Peyer's patch (tissue), 4 donors: ENCODE measurements at regions not wholly inside any gene's neighbourhood (a gene's known extent, or its start where the extent isn't known, plus 50 kb on each side); places are given as distances from the start of the nearest gene placed in this dataset.

Source experiments
- DNase-seq, 3 donors: peaks; one replicate each; pipeline ENCODE4 v3.0.0-alpha.2; 2017 to 2019
- H3K27ac ChIP-seq, 4 donors: fragments of 200-600 bp; sonication (generic); one replicate each; pipeline ENCODE4 v1.5.1; 2016 to 2019
- H3K27me3 ChIP-seq, 2 donors: fragments of 200-600 bp; sonication (generic); one replicate each; pipeline ENCODE4 v1.5.1; 2019
- H3K36me3 ChIP-seq, 3 donors: fragments of 200-600 bp; sonication (generic); one replicate each; pipeline ENCODE4 v1.5.1; 2016 to 2019
- H3K4me1 ChIP-seq, 4 donors: fragments of 200-600 bp; sonication (generic); one replicate each; pipeline ENCODE4 v1.5.1; 2016 to 2019
- H3K4me3 ChIP-seq, 4 donors: fragments of 200-600 bp; sonication (generic); 1 replicate in 3 of 4; 2 replicates in 1 of 4; pipeline ENCODE4 v1.5.1; 2016 to 2019; ENCODE audit warnings: mild to moderate bottlenecking in 1 of 4
- H3K9me3 ChIP-seq, 4 donors: fragments of 200-600 bp; sonication (generic); one replicate each; pipeline ENCODE4 v1.5.1; 2016 to 2019; ENCODE audit warnings: mild to moderate bottlenecking in 1 of 4
- POLR2A ChIP-seq, 2 donors: fragments of 450-650 bp; IDR thresholded peaks; one replicate each; pipeline ENCODE4 v1.5.1; 2017; ENCODE audit warnings: antibody characterized with exemption in 2 of 2, mild to moderate bottlenecking in 2 of 2, moderate library complexity in 2 of 2
- TF ChIP-seq, protein P1 (sequence below), 6 experiments: fragments of 450-650 bp in 4 of 6; fragments of 200-600 bp in 2 of 6; sonication (generic) in 1 of 6; IDR thresholded peaks; one replicate each; pipeline ENCODE4 v1.5.1; 2017 to 2019; ENCODE audit warnings: antibody characterized with exemption in 6 of 6, mild to moderate bottlenecking in 3 of 6, moderate library complexity in 1 of 6

DNA sequence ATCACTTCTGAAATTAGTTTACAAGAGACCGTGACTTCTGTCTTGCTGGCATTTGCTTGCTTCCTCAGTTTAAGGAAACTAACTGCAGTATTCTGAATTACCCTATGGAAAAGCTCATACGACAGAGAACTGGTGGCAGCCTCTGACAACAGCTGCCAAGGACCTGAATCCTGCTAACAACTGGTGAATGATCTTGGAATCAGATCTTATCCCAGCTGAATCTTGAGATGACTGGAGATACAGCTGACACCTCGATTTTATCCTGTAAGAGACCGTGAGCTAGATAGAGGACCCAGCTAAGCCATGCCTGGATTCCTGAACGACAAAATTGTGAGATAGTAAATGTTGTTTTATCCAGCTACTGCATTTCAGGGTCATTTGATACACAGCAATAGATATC, 202.3 kb downstream of the OGFRL1 start:
- H3K27ac ChIP-seq, result no peak overlapping the region
- no peaks in the 10 kb centered on the region for H3K9me3 ChIP-seq
- no peaks in the 10 kb centered on the region for H3K27me3 ChIP-seq
- no peaks in the 10 kb centered on the region for H3K36me3 ChIP-seq
- TF ChIP-seq, protein P1, sequence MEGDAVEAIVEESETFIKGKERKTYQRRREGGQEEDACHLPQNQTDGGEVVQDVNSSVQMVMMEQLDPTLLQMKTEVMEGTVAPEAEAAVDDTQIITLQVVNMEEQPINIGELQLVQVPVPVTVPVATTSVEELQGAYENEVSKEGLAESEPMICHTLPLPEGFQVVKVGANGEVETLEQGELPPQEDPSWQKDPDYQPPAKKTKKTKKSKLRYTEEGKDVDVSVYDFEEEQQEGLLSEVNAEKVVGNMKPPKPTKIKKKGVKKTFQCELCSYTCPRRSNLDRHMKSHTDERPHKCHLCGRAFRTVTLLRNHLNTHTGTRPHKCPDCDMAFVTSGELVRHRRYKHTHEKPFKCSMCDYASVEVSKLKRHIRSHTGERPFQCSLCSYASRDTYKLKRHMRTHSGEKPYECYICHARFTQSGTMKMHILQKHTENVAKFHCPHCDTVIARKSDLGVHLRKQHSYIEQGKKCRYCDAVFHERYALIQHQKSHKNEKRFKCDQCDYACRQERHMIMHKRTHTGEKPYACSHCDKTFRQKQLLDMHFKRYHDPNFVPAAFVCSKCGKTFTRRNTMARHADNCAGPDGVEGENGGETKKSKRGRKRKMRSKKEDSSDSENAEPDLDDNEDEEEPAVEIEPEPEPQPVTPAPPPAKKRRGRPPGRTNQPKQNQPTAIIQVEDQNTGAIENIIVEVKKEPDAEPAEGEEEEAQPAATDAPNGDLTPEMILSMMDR (IDR thresholded peaks at IDR 0.05), result no peak
- no peak for TF ChIP-seq POLR2A (IDR thresholded peaks at IDR 0.05)
- no peak for DNase-seq
- H3K4me3 ChIP-seq, result no peak overlapping the region
- no peaks in the 10 kb centered on the region for H3K4me1 ChIP-seq

DNA sequence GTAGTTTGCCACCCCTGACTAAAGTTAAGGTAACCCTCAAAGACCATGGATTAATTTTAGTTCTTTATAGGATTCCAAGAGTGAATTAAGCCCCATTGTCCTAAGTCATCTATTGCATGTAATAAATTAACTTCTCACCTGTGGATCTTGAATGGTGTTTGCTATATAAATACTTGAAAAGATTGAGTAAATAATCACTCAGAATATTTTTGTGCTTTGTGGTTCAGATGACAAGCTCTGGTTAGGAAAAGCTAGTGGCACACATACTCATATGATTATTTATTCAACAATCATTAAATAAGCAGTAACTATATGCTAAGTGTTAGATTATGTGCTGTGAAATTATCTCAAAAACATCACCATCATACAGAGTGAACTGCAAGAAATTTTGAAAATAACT, 203.2 kb downstream of the OGFRL1 start:
- Histone ChIP-seq H3K27me3 (no peaks in the 10 kb centered on the region), H3K27ac (no peak overlapping the region), H3K4me3 (no peak overlapping the region), H3K4me1 (no peaks in the 10 kb centered on the region), H3K9me3 (no peaks in the 10 kb centered on the region), H3K36me3 (no peaks in the 10 kb centered on the region)
- no peak for DNase-seq
- TF ChIP-seq POLR2A (IDR thresholded peaks at IDR 0.05), result no peak
- TF ChIP-seq, protein P1 (IDR thresholded peaks at IDR 0.05), result no peak

DNA sequence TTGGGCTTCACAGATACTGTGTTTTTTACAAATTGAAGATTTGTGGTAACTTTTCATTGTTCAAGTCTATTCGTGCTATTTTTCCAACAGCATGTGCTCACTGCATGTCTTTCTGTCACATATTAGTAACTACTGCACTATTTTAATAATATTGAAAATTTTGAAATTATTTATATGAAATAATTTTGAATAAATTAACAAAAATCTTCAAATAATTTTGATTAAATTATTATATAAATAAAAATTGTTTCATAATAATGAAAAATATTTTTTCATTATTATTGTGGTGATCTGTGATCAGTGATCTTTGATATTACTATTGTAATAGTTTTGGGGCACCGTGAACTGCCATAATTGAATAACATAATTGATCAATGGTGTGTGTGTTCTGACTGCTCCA, 204.1 kb downstream of the OGFRL1 start:
- H3K27me3 ChIP-seq, result no peaks in the 10 kb centered on the region
- no peak overlapping the region for H3K27ac ChIP-seq
- H3K4me1 ChIP-seq, result no peaks in the 10 kb centered on the region
- DNase-seq, result no peak
- no peaks in the 10 kb centered on the region for H3K9me3 ChIP-seq
- H3K4me3 ChIP-seq, result no peak overlapping the region
- no peak for TF ChIP-seq POLR2A (IDR thresholded peaks at IDR 0.05)
- TF ChIP-seq, protein P1 (IDR thresholded peaks at IDR 0.05), result no peak
- no peaks in the 10 kb centered on the region for H3K36me3 ChIP-seq

DNA sequence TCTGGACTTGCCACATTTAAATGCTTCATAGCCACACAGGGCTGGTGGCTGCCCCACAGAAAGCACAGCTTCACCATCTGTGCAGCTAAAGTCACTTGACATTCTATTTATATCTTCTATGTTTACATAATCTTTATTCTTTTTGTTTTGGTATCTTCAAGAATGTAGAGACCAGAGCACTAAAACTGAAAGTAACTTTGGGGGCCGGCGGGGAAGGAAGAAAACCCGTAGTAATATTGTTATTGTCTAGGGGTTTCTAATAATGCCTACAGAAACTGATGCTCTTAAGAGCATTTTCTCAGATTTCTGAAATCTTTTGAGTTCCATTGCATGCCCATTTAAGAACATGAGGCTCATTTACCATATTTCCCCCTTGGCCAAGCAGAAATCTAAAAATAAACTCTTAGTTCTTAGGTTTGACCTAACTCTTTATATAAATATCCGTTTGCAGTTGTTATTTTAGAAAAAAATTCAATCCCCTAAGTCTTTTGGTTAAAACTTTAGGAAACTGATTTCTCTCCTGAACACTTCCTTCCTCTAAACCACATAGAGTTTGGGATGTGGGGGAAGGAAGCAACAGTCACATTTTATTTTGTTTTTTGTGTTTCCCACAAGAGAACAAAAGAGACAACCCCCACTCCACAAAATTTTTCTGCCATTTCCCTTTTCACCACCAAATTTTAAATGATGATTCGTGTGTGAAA, 207.6 kb downstream of the OGFRL1 start:
- H3K4me3 ChIP-seq, result peak overlapping the region in 3 of 4 donors; percentile 2 to 20 (median 6)
- TF ChIP-seq, protein P1 (IDR thresholded peaks at IDR 0.05), result no peak
- TF ChIP-seq POLR2A (IDR thresholded peaks at IDR 0.05), result no peak
- H3K27ac ChIP-seq, result peak overlapping the region; percentile 16 to 32 (median 22)
- H3K9me3 ChIP-seq, result no peaks in the 10 kb centered on the region
- no peaks in the 10 kb centered on the region for H3K4me1 ChIP-seq
- no peaks in the 10 kb centered on the region for H3K27me3 ChIP-seq
- peak in 2 of 3 donors; percentile 28 to 48 for DNase-seq
- no peaks in the 10 kb centered on the region for H3K36me3 ChIP-seq

DNA sequence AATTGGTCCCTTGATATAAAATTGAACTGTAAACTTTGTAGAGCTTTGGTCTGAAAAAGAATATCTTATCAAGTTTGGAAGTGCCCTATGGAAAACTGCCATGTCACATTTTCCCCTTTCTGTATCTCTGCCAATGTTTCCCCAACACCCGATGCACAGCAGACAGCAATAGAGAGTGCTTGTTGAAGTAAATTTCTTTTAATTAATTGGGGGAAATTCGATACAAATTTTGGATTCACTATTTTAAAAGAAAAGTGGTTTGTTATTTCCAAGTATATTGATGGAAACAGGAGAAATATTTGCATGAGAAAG, 208.1 kb downstream of the OGFRL1 start:
- Histone ChIP-seq H3K27me3 (no peaks in the 10 kb centered on the region), H3K36me3 (no peaks in the 10 kb centered on the region), H3K9me3 (no peaks in the 10 kb centered on the region), H3K4me3 (no peak overlapping the region), H3K4me1 (no peaks in the 10 kb centered on the region), H3K27ac (peak overlapping the region in 2 of 4 donors; percentile 20 to 23)
- TF ChIP-seq, protein P1 (IDR thresholded peaks at IDR 0.05), result no peak
- no peak for TF ChIP-seq POLR2A (IDR thresholded peaks at IDR 0.05)
- DNase-seq, result no peak

DNA sequence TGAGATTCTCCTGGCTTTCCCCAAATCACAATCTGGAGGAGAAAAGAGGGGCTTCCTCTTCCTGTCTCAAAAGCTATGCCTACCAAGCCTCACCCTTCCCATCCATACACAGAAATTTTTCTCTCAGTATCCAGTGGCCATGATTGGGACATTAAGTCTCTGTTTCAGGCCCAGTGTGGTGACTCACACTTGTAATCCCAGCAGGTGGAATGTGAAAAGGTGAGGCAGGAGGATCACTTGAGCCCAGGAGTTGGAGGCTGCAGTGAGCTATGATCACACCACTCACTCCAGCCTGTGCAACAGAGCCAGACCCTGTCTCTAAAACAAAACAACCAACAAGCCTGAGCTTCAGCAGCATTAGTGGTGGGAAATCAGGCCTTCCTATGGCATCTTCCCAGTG, 210.0 kb downstream of the OGFRL1 start:
- no peak for DNase-seq
- Histone ChIP-seq H3K36me3 (no peaks in the 10 kb centered on the region), H3K27ac (no peak overlapping the region), H3K9me3 (no peaks in the 10 kb centered on the region), H3K4me1 (no peaks in the 10 kb centered on the region), H3K4me3 (no peak overlapping the region), H3K27me3 (no peaks in the 10 kb centered on the region)
- no peak for TF ChIP-seq POLR2A (IDR thresholded peaks at IDR 0.05)
- TF ChIP-seq, protein P1 (IDR thresholded peaks at IDR 0.05), result no peak
